ENCODE measurements at regions not wholly inside any gene's neighbourhood (a gene's known extent, or its start where the extent isn't known, plus 50 kb on each side); places are given as distances from the start of the nearest gene placed in this dataset.
"Not testable (repeated sequence)": the region's sequence is repeated elsewhere in the genome, so short reads cannot be mapped to it uniquely, and the experiment has no call there.

DNA sequence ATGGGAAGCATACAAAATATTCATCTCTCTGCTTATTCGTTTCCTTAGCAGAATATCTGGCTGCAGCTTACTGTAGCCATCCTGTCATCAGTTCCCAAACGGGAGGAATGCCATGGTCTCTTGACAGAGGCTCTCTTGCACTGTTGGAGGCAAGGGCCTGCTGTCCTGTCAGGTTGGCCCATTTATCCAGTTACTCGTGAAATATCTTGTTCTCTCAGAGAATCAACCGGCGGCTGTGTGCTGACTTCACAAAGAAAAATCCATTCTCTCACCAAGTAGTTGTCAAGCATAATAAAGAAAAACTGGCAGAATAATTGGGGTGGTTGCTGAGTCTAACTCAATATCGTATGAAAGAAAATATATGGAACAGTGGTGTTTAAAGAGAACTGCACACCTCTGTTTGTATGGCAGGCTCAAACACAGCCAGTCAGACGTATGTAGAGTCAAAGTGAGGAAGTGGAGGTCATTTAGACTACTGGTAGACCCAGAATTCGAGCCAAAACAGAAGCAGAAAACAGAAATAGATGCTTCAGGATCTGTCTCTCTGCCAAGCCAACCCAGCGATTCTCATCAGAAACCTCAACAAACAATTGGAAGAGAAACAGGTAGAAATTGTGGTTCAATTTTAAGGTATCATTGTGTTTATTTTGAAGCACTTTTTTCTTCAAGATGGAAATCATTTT, 349.2 kb upstream of the PRKCQ start:
- no peak for DNase-seq (ENCODE audit: low read depth in 4 of 4, low spot score in 2 of 4)

DNA sequence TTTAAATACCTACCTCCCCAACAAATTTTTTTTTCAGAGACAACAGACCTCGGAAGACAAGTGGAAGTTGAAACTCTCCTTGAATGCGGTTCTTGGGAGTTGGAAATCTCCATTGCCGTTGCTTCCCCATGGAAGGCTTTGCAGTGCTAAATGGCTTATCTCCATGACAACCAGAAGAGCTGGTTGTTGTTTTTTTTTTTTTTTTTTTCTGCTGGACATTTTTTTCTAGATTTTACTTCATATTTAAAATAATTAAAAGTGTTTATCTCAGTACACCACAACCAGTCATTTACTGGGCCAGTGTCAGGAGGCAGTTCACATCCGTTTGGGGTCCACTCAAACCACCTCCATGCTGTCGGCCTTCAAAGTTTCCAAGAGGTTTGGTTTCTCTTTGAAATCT, 348.5 kb upstream of the PRKCQ start:
- DNase-seq (ENCODE audit: low read depth in 4 of 4, low spot score in 2 of 4), result no peak

DNA sequence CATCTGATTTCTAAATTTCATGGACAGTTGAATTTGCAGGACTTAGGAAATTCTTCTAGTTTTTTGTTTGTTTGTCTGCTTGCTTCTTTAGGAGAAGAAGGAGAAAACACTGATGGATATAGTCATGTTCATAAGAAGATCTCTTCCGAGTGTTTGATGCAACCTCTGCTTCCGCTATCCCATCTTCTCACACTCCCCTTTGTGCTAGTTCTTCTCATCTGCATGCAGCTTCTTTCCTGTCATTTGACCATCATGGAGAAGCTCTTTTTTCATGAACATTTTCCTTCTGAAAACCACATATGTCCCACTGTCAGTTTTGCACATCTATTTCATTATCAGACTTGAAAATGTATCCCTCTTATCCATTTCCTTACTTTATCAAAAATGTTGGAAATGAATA, 346.9 kb upstream of the PRKCQ start:
- DNase-seq (ENCODE audit: low read depth in 4 of 4, low spot score in 2 of 4), result no peak

DNA sequence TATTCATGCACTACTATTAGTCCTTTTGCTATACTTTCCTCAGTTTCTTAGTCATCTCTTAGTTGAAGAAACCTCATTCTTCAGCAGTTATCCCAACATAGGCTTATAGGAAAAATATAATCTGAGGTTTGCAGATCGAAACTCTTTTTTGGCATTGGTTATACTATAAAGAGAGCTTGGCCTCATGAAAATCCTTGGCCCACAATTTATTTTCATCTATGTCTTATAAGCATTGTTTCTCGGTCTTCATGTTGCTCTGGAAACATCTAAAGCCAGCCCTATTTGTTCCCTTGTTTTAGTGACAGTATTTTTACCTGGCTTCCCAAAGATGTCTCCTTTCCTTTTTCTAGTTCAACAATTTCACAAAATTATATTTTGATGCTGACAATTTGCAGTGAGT, 345.1 kb upstream of the PRKCQ start:
- DNase-seq (ENCODE audit: low read depth in 4 of 4, low spot score in 2 of 4), result no peak

DNA sequence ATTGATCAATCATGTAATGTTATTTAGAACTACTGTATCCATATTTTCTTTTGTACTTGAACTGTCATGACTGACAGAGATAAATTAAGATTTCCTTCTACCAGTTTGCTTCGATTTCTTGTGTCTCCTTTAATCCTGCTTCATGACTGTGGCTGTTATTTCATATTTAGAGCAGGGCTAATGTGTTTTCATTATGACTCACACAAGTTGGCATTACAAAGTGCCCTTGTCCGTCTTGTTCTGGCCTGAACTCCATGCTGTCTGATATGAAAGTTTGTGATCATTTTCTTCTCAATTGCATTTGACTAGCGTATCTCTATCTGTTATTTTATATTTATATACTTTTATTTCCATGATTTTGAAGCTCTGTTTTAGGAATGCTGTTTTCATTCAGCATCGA, 344.1 kb upstream of the PRKCQ start:
- DNase-seq (ENCODE audit: low read depth in 4 of 4, low spot score in 2 of 4), result no peak

DNA sequence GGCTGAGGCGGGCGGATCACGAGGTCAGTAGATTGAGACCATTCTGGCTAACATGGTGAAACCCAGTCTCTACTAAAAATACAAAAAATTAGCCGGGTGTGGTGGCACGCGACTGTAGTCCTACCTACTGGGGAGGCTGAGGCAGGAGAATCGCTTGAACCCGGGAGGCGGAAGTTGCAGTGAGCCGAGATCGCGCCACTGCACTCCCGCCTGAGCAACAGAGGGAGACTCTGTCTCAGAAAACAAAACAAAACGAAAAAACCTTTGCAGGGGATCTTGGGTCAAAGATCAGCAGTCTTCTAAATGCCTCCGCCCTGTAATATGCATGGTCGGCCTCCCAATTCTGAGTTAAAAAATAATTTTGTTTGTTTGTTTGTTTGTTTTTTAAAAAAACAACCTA, 340.9 kb upstream of the PRKCQ start:
- not testable (repeated sequence) for DNase-seq (ENCODE audit: low read depth in 4 of 4, low spot score in 2 of 4)

DNA sequence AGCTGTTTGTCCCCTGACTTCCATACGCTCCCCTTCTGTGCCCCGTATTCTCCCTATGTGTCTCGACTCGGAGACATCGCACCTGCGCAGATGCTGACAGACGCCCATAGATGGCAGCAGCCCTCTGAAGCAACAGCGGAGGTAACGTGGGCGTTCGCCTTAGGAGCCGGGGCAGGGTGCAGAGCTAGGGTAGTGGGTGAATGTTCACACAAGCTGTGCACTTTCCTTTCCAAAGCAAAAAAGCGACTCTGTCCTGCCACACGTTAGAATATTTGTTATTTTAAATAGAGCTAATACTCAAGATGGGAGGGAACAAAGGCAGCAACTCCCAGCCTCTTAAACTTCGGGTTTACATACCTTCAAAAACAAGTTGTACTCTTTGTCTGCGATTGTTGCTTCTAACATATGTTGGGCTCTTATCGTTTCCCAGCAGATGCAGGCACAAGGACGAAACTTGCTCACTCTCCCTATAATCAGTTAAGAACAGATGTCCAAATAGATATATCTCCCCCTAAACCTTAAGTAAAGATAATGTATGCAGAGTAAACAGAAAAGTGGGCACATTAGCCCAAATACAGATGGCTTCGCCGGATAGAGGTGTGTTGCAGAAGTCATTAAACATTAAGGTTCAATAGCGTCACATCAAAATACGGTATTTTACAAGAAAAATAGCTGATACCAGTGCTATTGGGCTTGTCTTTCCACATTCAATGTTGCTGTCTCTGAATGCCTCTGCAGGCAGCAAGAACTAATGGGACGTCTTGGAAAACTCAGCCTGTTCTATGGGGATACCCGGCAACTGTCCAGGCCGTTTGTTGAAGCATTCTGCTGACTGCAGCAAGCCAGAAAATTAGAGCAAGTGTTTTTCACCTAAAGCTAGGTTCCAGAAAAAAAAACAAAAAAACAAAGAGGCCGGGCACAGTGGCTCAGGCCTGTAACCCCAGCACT, 340.3 kb upstream of the PRKCQ start:
- DNase-seq (ENCODE audit: low read depth in 4 of 4, low spot score in 2 of 4), result peak; percentile 18 to 56 (median 32)

DNA sequence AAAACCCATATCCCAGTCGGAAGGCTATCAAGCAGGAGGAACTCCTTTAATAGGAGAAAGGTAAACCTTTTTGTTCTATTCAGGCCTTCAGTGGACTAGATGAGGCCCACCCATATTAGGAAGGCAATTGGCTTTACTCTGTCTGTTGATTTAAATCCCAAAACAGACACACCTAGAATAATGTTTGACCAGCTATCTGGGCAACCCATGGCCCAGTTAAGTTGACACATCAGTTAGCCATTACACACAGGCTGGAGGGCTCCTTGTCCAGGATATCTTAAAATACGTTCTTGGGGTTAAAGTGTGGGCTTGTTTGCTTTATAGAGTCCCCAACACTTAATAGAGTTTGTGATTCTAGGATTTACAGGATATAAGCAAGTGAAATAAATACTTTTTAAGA, 339.0 kb upstream of the PRKCQ start:
- no peak for DNase-seq (ENCODE audit: low read depth in 4 of 4, low spot score in 2 of 4)

DNA sequence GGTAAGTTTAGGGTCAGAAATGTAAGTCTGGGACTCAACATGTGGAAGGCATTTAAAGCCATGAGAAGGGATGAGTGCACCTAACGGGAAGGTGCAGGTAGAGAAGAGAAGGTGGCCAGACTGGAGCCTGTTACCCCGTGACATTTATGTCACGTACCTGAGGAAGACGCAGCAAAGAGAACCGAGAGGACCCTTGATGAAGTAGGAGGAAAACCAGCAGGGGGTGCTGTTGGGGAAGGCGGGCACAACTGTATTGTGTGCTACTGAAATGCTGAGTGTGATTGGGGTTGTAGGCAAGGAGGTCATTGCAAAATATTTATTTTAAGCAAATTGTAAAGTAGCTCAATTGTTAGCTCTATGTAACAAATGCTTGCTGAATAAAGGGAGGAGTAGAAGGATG, 338.2 kb upstream of the PRKCQ start:
- no peak for DNase-seq (ENCODE audit: low read depth in 4 of 4, low spot score in 2 of 4)

DNA sequence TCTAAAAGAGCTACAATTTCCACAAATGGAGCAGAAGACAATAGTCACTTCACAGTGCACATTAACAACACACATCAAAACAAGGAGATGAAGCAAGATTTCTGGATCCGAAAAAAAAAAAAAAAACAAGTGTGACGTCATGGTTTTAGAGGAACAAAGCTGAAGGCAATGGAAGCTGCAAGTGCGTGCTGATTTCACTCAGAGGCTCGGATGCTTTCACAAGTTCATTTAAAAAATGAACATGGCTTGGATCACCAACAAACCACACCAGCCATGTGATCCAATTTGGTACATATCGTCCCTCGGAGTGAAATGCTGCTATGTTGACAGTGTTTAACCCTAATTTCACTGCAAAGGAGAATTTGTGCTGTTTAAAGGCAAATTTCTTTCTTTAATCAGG, 337.0 kb upstream of the PRKCQ start:
- DNase-seq (ENCODE audit: low read depth in 4 of 4, low spot score in 2 of 4), result no peak

DNA sequence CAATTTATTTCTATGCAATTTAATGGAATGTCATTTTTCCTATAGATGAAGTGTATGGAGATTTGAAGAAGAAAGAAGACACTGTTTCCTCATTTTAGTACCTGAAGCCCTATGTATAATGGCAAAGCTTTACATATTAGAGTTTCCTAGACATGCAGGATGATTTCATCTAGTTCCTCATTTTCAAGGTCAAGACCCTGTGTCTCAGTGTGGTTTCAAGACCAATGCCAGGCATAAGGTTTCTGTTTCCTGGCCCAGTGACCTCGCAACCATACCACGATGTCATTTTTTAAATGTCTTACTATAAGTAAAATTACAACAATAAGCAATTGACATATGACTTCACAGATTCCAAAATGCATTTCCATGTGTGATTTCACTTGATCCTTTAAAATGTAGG, 336.5 kb upstream of the PRKCQ start:
- DNase-seq (ENCODE audit: low read depth in 4 of 4, low spot score in 2 of 4), result no peak

DNA sequence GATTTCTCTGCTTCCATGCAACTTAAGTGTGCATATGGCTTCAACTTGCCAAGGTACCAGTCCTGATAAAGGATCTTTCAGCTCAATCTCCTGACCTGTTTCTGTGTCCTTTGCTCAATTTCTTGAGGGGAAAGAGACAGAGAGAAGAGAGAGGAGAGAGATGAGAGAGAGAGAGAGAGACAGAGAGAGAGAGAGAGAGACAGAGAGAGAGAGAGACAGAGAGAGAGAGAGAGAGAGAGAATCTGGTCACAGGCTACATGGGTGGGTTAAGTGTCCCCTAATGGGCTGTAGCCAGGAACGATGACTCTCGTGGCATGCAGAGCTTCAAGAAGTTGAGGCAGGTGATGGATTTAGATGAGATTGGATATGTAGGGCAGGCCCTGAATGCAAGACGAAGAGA, 335.2 kb upstream of the PRKCQ start:
- no peak for DNase-seq (ENCODE audit: low read depth in 4 of 4, low spot score in 2 of 4)

DNA sequence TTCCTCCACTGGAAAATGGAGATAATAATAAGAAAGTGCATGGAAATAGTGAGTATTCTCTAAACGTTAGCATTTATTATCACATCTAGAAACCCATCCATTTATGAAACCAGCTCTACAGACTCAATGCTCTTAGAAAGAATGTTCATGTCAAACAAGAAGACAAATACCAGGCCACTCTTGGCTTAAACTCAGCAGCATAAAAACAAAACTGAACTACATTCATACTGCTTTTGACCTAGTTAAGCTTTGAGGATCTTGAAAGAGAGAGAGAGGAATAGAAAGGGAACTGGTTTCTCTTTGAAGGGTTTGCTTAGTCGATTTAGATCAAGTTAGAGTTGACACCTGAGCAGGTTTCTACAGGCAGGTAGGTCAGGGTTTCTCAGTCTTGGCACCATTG, 332.9 kb upstream of the PRKCQ start:
- no peak for DNase-seq (ENCODE audit: low read depth in 4 of 4, low spot score in 2 of 4)

DNA sequence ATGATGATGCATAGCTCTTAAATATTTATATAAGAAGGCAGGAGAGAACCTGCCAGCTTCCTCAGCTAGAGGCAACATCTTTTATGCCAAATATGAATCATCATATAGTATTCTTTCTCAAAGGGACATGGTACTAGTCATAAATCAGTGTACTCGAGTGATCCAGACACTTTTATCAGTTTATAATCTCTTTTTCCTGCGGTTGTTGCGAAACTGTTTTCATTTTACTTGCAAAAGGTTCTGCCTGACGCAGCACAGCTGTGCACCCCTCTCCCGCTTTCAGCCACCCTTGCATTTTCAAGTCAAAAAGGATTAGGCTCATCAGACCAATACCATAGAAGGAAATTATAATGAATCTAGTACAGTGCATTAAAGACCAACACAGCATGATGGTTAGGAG, 332.3 kb upstream of the PRKCQ start:
- DNase-seq (ENCODE audit: low read depth in 4 of 4, low spot score in 2 of 4), result no peak

DNA sequence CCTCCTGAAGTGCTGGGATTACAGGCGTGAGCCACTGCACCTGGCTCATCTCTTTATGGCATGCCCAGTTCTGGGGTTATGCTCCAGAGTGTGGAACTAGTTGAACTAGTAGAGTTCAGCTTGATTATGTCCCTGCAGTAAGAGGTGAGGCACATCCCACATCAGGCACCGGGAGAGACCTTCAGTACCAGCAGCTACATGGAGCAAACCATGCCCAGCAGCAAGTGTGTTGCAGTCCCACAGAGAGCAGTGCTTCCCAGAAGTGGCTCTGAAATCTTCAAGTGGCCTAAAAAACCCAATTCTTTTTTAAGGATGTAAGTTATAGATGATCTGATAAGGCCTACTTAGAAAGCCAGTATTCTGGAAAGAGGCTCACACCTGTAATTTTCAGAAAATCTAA, 331.9 kb upstream of the PRKCQ start:
- DNase-seq (ENCODE audit: low read depth in 4 of 4, low spot score in 2 of 4), result no peak

DNA sequence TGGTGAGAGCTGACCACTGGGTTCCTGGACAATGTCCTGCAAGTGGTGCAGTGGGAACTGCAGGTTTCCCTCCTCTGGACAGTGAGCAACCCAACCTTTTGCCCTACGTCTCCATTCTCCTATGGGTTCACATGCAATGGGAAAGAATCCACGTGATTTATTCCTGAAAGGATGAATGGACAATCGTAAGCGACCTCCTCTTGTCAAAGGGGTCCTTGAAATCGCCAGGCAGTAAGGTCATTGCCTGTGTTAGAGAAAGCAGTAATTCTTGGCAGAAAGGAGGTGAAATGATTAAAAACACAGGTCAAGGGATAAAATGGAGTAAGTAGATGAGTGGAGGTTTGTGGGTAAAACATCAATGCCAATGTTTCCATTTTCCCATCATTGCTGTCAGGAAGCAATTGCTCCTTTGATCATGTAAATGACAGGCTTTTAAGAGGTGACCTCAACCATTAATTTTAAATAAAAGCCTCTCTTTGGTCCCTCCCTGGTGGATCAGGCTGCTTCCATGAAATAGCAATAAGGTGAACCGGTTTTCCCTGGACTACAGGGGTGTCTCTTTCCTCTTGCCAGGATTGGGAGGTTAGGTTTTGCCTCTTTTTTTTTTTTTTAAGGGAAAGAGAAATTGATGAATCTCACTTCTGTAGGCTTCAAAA, 330.0 kb upstream of the PRKCQ start:
- DNase-seq (ENCODE audit: low read depth in 4 of 4, low spot score in 2 of 4), result no peak

DNA sequence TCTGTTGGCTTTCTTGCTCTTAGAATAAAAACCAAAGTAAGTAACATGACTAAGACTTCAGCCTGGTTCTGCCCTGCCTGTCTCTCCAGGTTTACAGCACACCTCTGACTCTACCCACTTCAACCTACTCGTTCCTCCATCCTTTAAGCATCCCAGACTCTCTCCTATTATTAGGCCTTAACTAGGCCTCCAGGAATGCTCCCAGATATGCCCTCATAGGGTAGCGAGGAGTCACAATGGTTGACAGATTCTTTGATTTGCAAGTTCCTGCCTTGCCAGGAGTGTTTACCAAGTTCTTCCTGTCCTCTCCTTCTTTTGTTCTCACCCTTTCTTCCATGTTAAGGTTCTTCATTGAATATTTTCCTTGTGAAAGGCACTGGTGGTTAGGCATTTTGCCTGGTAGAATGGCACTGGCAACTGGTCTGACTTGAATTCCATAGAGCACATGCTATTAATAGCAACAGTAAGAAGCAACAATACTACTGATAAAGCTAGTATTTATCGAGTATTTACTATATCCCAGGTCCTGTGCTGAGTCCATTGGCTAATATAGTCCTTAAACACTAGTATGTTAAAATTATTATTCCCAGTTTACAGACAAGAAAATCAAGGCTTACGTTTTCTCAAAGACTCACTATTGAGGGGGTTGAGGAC, 327.9 kb upstream of the PRKCQ start:
- no peak for DNase-seq (ENCODE audit: low read depth in 4 of 4, low spot score in 2 of 4)

DNA sequence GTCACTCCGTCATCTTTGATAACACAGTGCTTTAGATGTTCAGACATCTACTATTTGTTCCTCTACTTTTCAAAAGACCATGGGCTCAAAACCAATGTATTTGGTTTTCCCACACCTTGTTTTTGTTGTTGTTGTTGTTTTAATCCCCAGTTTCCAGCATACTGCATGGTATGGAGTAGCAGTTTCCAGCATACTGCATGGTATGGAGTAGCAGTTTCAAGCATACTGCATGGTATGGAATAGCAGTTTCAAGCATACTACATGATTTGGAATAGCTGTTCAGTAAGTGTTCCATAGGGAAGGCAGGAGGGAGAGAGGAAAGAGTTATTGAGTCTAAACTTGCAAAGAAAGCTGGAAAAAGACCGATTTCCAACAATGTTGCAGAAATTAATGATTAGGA, 314.3 kb upstream of the PRKCQ start:
- DNase-seq (ENCODE audit: low read depth in 4 of 4, low spot score in 2 of 4), result no peak

DNA sequence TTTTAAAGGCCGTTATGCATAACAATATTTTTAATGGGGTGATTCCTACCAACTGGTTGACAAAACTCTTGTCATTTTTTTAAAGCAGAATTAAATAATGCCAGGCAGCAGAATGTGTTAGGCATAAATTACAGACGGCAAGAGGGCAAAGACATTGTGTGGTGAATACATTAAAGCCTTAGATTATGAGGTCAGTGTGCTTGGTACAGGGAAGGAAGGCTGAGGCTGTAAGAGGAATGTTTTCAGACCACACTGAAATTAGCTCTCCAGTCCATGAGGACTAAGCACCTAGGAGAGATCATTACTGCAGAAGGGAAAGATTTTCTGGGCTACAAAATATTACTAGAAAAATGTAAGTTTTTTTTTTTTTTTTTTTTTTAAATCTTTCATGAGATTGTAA, 312.8 kb upstream of the PRKCQ start:
- no peak for DNase-seq (ENCODE audit: low read depth in 4 of 4, low spot score in 2 of 4)

DNA sequence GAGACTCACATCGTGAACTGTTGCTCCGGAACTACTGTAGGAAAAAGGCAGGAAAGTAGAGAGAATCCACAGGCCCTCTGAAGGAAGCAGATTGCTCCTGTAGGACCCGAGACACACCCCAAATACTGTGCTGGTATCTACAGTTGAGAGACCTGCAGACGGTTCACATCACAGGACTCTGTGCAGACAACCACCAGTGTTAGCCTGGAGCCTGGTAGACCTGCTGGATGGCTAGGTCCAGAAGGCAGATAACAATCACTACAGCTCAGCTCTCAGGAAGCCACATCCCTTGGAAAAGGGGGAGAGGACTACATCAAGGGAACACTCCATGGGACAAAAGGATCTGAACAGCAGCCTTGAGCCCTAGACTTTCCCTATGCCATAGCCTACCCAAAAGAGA, 311.8 kb upstream of the PRKCQ start:
- DNase-seq (ENCODE audit: low read depth in 4 of 4, low spot score in 2 of 4), result no peak

DNA sequence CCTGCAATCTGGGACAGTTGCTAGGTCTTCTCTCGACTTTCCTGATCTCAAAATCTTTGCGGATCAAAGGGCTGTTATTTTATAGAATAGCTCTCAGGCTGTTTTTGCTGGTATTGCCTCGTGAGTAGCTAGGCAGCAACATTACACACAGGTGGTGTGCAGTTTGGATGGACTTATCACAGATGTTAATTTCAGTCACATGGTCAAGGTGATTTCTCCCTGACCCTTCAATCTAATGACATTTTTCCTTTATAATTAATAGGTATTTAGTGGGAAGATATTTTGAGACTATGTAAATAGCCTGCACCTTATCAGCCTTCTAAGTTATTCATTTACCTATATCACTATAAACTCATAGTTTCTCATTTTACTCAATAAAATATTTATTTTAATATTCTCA, 309.6 kb upstream of the PRKCQ start:
- no peak for DNase-seq (ENCODE audit: low read depth in 4 of 4, low spot score in 2 of 4)

Data from left renal cortex interstitium (tissue), 4 donors.